DOHH2 (cell line): ENCODE measurements at regions not wholly inside any gene's neighbourhood (a gene's known extent, or its start where the extent isn't known, plus 50 kb on each side); places are given as distances from the start of the nearest gene placed in this dataset.

Experiments
- H3F3A ChIP-seq: fragments of 200-600 bp; sonication (generic), shearing (Covaris generic); 2 replicates; pipeline ENCODE4 v1.6.0; 2016; ENCODE audit warnings: antibody characterized with exemption, mild to moderate bottlenecking; ENCODE audit not compliant: control insufficient read depth, insufficient read depth
- H3K27ac ChIP-seq: fragments of 200-600 bp; sonication (generic); 2 replicates; pipeline ENCODE4 v1.5.1; 2014; ENCODE audit warnings: low read depth, mild to moderate bottlenecking, low read length, moderate library complexity
- H3K27me3 ChIP-seq: fragments of 200-600 bp; sonication (generic); 2 replicates; pipeline ENCODE4 v1.6.1; 2014; ENCODE audit warnings: mild to moderate bottlenecking, low read length, mixed read lengths; ENCODE audit not compliant: control insufficient read depth
- H3K36me3 ChIP-seq: fragments of 200-600 bp; sonication (generic); 2 replicates; pipeline ENCODE4 v1.6.1; 2014; ENCODE audit warnings: mild to moderate bottlenecking, low read length, moderate library complexity, mixed read lengths; ENCODE audit not compliant: control insufficient read depth
- H3K4me1 ChIP-seq: fragments of 200-600 bp; sonication (generic); 2 replicates; pipeline ENCODE4 v1.6.1; 2014; ENCODE audit warnings: mild to moderate bottlenecking, low read length, mixed read lengths; ENCODE audit not compliant: control insufficient read depth
- H3K4me2 ChIP-seq: fragments of 200-600 bp; sonication (generic); 2 replicates; pipeline ENCODE4 v1.6.0; 2014; ENCODE audit warnings: mild to moderate bottlenecking, low read length, moderate library complexity
- H3K4me3 ChIP-seq: fragments of 200-600 bp; sonication (generic); 2 replicates; pipeline ENCODE4 v1.5.1; 2014; ENCODE audit warnings: mild to moderate bottlenecking, low read length, mixed read lengths
- H3K79me2 ChIP-seq: fragments of 200-600 bp; sonication (generic); 2 replicates; pipeline ENCODE4 v1.6.1; 2014; ENCODE audit warnings: mild to moderate bottlenecking, low read length, mixed read lengths; ENCODE audit not compliant: control insufficient read depth
- H3K9me2 ChIP-seq: fragments of 200-600 bp; sonication (generic); replicated peaks from 2 replicates; pipeline ENCODE4 v1.6.1; 2014; ENCODE audit warnings: mild to moderate bottlenecking, low read length, mixed read lengths; ENCODE audit not compliant: control insufficient read depth
- H3K9me3 ChIP-seq: fragments of 200-600 bp; sonication (generic); 2 replicates; pipeline ENCODE4 v1.6.1; 2014; ENCODE audit warnings: antibody characterized with exemption, low read length, mixed read lengths; ENCODE audit not compliant: control insufficient read depth, insufficient read depth
- H4K20me1 ChIP-seq: fragments of 200-600 bp; sonication (generic); 2 replicates; pipeline ENCODE4 v1.6.0; 2014; ENCODE audit warnings: low read depth, mild to moderate bottlenecking, antibody characterized with exemption, low read length, moderate library complexity; ENCODE audit not compliant: control insufficient read depth, insufficient read depth
- CTCF ChIP-seq: fragments of 200-600 bp; sonication (generic); IDR thresholded peaks from one replicate; pipeline ENCODE4 v1.5.1; 2014; ENCODE audit warnings: antibody characterized with exemption, mild to moderate bottlenecking, low read depth, low read length; ENCODE audit not compliant: poor library complexity, severe bottlenecking
- EZH2phosphoT487 ChIP-seq: fragments of 200-600 bp; sonication (generic); IDR thresholded peaks from 2 replicates; pipeline ENCODE4 v1.6.1; 2017; ENCODE audit warnings: borderline replicate concordance, mild to moderate bottlenecking, antibody characterized with exemption, low read length, moderate library complexity, mixed read lengths

DNA sequence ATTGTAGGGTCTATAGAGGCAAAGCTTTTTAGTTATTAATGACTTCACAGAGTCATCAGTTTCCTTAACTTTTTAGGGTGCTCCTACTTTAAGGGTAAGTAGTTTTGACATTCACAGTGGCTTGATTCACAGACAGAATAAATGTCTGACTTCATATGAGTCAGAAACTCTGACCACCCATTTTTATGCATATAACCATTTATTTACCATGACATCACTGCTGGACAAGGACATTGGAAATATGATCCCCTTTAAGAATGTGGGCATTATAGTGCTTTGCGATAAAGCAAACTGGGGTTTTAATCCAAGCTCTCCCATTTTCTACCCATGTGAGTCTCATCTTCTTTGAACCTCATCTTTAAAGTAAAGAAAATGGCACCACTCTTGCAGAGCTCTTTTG is 162.0 kb upstream of the MC4R start:
- Histone ChIP-seq H3K27ac (no peak overlapping the region), H3K4me3 (no peak overlapping the region)
- TF ChIP-seq CTCF: no peak
- no peak for TF ChIP-seq EZH2phosphoT487

GRCh38 chr18:60537074-60537473 is 164.5 kb upstream of the MC4R start:
- H4K20me1 ChIP-seq: no peaks in the 10 kb centered on the region
- H3K4me2 ChIP-seq: no peak overlapping the region
- no peaks in the 10 kb centered on the region for H3K4me1 ChIP-seq
- TF ChIP-seq CTCF: no peak
- no peak for TF ChIP-seq EZH2phosphoT487
- no peaks in the 10 kb centered on the region for H3F3A ChIP-seq
- H3K27me3 ChIP-seq: peaks cover 10% of the 10 kb centered on the region; the same call in 1 of the 2 replicates
- no peaks in the 10 kb centered on the region for H3K9me2 ChIP-seq
- no peak overlapping the region for H3K4me3 ChIP-seq
- H3K9me3 ChIP-seq: no peaks in the 10 kb centered on the region
- H3K27ac ChIP-seq: no peak overlapping the region
- no peaks in the 10 kb centered on the region for H3K36me3 ChIP-seq
- no peaks in the 10 kb centered on the region for H3K79me2 ChIP-seq

More for the DNA sequence above, 162.0 kb upstream of the MC4R start:
- Histone ChIP-seq H3K36me3 (no peaks in the 10 kb centered on the region), H3K27me3 (peaks cover 7% of the 10 kb centered on the region; the same call in 1 of the 2 replicates), H3K9me3 (no peaks in the 10 kb centered on the region), H3K9me2 (no peaks in the 10 kb centered on the region), H3F3A (no peaks in the 10 kb centered on the region), H3K4me1 (no peaks in the 10 kb centered on the region), H3K79me2 (no peaks in the 10 kb centered on the region), H3K4me2 (no peak overlapping the region), H4K20me1 (no peaks in the 10 kb centered on the region)

DNA sequence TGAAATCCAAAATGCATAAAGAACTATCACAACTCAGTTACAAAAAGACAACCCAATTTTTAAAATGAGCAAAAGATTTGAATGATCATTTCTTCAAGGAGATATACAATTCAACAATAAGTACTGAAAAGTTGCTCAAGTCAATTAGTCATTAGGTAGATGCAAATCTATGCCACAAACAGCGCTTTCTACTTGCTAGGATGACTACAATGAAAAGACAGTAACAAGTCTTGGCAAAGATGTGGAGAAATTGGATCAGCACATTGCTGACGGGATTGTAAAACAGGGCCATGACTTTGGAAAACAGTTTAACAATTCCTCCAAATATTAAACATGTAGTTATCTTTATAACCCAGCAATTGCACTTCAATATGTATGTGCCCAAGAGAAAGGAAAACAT is 166.3 kb upstream of the MC4R start:
- H4K20me1 ChIP-seq: no peaks in the 10 kb centered on the region
- no peaks in the 10 kb centered on the region for H3K36me3 ChIP-seq
- no peaks in the 10 kb centered on the region for H3K79me2 ChIP-seq
- H3K4me1 ChIP-seq: no peaks in the 10 kb centered on the region
- no peak overlapping the region for H3K4me3 ChIP-seq
- H3K27me3 ChIP-seq: peaks cover 10% of the 10 kb centered on the region; the same call in 1 of the 2 replicates
- no peaks in the 10 kb centered on the region for H3K9me3 ChIP-seq
- TF ChIP-seq CTCF (no peak), EZH2phosphoT487 (no peak)
- no peaks in the 10 kb centered on the region for H3K9me2 ChIP-seq
- no peak overlapping the region for H3K27ac ChIP-seq
- H3K4me2 ChIP-seq: no peak overlapping the region
- H3F3A ChIP-seq: no peaks in the 10 kb centered on the region
